NB4 (cell line): ENCODE measurements at regions not wholly inside any gene's neighbourhood (a gene's known extent, or its start where the extent isn't known, plus 50 kb on each side); places are given as distances from the start of the nearest gene placed in this dataset.

ENCODE experiments used
- POLR2A ChIP-seq: IDR thresholded peaks from 2 replicates; pipeline ENCODE4 v1.6.1; 2011; ENCODE audit warnings: mild to moderate bottlenecking; ENCODE audit not compliant: insufficient read length; ENCODE audit errors: extremely low read depth
- TF ChIP-seq, protein P1 (sequence below): IDR thresholded peaks from one replicate; pipeline ENCODE4 v1.5.1; 2012; ENCODE audit warnings: low read depth, low read length

DNA sequence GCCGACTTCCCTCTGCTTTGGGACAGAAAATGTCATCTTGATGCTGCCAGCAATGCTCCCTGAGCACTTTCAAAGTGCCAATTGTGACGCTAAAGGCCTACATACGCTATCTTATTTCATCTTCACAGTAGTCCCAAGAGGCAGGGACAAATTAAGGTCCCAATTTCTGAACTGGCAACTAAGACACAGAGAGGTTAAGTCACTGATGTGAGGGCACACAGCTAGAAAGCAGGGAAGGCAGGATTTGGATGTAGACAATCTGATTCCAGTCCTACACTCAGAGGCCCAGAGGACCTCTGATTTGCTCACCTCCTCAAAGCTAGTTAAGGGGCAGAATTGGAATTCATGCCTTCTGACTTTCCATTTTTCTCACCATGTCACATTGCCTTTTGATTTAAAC, 249.2 kb upstream of the CLINT1 start:
- TF ChIP-seq, protein P1, sequence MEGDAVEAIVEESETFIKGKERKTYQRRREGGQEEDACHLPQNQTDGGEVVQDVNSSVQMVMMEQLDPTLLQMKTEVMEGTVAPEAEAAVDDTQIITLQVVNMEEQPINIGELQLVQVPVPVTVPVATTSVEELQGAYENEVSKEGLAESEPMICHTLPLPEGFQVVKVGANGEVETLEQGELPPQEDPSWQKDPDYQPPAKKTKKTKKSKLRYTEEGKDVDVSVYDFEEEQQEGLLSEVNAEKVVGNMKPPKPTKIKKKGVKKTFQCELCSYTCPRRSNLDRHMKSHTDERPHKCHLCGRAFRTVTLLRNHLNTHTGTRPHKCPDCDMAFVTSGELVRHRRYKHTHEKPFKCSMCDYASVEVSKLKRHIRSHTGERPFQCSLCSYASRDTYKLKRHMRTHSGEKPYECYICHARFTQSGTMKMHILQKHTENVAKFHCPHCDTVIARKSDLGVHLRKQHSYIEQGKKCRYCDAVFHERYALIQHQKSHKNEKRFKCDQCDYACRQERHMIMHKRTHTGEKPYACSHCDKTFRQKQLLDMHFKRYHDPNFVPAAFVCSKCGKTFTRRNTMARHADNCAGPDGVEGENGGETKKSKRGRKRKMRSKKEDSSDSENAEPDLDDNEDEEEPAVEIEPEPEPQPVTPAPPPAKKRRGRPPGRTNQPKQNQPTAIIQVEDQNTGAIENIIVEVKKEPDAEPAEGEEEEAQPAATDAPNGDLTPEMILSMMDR = no peak
- no peak for TF ChIP-seq POLR2A
